ENCODE measurements at regions not wholly inside any gene's neighbourhood (a gene's known extent, or its start where the extent isn't known, plus 50 kb on each side); places are given as distances from the start of the nearest gene placed in this dataset.

DNA sequence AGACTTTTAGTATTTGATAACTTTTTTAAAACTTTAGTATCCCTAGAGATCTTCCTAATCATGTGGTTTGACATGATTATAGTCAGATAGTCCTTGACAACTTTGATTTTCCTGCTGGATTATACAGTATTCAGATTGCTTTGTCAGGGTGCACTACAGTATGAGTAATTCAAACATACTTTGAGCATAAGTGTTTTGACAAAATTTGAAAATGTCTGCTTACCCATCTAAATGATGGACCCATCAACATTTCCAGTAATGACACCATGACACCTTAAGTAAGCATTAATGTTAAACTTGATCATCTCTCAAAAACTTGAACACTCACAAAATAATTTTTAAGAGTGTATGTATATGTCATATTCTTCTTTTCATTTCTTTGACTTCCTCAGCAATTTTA is 514.5 kb upstream of the SMIM31 start:
- Histone ChIP-seq H3K27ac (ENCODE audit: low read length) (no peak overlapping the region), H3K79me2 (replicated peaks; ENCODE audit: insufficient read depth, low read length) (no peaks in the 10 kb centered on the region), H3K9ac (ENCODE audit: low read length) (no peak overlapping the region), H3K4me2 (ENCODE audit: low read length) (no peak overlapping the region), H2AFZ (ENCODE audit: low read depth, low read length) (no peak overlapping the region), H3K4me3 (ENCODE audit: low read length) (no peak overlapping the region), H3K36me3 (ENCODE audit: insufficient read depth, low read length) (no peaks in the 10 kb centered on the region), H3F3A (ENCODE audit: insufficient read depth, low read length, poor library complexity, severe bottlenecking) (peaks cover 12% of the 10 kb centered on the region), H4K20me1 (ENCODE audit: insufficient read depth) (no peaks in the 10 kb centered on the region), H3K27me3 (ENCODE audit: insufficient read depth, low read depth, low read length) (no peaks in the 10 kb centered on the region), H3K9me3 (ENCODE audit: low read length) (no peaks in the 10 kb centered on the region), H3K9me2 (ENCODE audit: insufficient read depth, low read length) (no peaks in the 10 kb centered on the region)
- TF ChIP-seq, protein P1, sequence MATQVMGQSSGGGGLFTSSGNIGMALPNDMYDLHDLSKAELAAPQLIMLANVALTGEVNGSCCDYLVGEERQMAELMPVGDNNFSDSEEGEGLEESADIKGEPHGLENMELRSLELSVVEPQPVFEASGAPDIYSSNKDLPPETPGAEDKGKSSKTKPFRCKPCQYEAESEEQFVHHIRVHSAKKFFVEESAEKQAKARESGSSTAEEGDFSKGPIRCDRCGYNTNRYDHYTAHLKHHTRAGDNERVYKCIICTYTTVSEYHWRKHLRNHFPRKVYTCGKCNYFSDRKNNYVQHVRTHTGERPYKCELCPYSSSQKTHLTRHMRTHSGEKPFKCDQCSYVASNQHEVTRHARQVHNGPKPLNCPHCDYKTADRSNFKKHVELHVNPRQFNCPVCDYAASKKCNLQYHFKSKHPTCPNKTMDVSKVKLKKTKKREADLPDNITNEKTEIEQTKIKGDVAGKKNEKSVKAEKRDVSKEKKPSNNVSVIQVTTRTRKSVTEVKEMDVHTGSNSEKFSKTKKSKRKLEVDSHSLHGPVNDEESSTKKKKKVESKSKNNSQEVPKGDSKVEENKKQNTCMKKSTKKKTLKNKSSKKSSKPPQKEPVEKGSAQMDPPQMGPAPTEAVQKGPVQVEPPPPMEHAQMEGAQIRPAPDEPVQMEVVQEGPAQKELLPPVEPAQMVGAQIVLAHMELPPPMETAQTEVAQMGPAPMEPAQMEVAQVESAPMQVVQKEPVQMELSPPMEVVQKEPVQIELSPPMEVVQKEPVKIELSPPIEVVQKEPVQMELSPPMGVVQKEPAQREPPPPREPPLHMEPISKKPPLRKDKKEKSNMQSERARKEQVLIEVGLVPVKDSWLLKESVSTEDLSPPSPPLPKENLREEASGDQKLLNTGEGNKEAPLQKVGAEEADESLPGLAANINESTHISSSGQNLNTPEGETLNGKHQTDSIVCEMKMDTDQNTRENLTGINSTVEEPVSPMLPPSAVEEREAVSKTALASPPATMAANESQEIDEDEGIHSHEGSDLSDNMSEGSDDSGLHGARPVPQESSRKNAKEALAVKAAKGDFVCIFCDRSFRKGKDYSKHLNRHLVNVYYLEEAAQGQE (IDR thresholded peaks at IDR 0.05; ENCODE audit: borderline replicate concordance) = no peak
- TF ChIP-seq RAD21 (conservative IDR thresholded peaks at IDR 0.05) = no peak
- TF ChIP-seq, protein P2, sequence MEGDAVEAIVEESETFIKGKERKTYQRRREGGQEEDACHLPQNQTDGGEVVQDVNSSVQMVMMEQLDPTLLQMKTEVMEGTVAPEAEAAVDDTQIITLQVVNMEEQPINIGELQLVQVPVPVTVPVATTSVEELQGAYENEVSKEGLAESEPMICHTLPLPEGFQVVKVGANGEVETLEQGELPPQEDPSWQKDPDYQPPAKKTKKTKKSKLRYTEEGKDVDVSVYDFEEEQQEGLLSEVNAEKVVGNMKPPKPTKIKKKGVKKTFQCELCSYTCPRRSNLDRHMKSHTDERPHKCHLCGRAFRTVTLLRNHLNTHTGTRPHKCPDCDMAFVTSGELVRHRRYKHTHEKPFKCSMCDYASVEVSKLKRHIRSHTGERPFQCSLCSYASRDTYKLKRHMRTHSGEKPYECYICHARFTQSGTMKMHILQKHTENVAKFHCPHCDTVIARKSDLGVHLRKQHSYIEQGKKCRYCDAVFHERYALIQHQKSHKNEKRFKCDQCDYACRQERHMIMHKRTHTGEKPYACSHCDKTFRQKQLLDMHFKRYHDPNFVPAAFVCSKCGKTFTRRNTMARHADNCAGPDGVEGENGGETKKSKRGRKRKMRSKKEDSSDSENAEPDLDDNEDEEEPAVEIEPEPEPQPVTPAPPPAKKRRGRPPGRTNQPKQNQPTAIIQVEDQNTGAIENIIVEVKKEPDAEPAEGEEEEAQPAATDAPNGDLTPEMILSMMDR (IDR thresholded peaks at IDR 0.05; ENCODE audit: poor library complexity, severe bottlenecking) = no peak
- TF ChIP-seq EZH2 (IDR thresholded peaks at IDR 0.05; ENCODE audit: borderline replicate concordance, insufficient read depth, low read length, poor library complexity, severe bottlenecking) = no peak
- peak; percentile 90 for TF ChIP-seq EP300 (conservative IDR thresholded peaks at IDR 0.05; ENCODE audit: poor library complexity, severe bottlenecking)
- no peak for TF ChIP-seq SMC3 (conservative IDR thresholded peaks at IDR 0.05; ENCODE audit: poor library complexity)
- peak; percentile 70 for TF ChIP-seq POLR2AphosphoS5 (IDR thresholded peaks at IDR 0.05)
- TF ChIP-seq TAF1 (IDR thresholded peaks at IDR 0.05; ENCODE audit: low read depth) = no peak

DNA sequence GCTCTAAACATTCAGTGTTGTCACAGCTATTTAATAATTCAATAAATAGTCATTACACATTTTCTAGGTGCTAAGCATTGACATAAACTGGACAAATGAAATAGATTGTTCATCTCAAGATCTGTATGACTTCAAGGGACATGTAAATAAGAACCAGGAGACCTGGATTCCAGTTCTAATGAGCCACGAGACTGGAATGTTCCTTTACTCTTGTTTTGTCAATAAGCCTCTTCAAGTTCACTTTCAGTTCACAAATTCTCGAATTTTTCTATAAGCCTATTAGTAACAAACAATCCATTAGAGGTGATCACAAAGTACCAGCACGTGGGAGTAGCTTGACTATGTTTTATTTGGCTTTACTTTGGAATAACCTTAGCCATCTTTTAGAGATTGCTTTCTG is 514.0 kb upstream of the SMIM31 start:
- Histone ChIP-seq H3F3A (ENCODE audit: insufficient read depth, low read length, poor library complexity, severe bottlenecking) (peaks cover 12% of the 10 kb centered on the region), H4K20me1 (ENCODE audit: insufficient read depth) (no peaks in the 10 kb centered on the region), H3K9ac (ENCODE audit: low read length) (no peak overlapping the region), H3K9me3 (ENCODE audit: low read length) (no peaks in the 10 kb centered on the region), H3K79me2 (replicated peaks; ENCODE audit: insufficient read depth, low read length) (no peaks in the 10 kb centered on the region), H3K36me3 (ENCODE audit: insufficient read depth, low read length) (no peaks in the 10 kb centered on the region), H3K4me3 (ENCODE audit: low read length) (no peak overlapping the region), H3K27me3 (ENCODE audit: insufficient read depth, low read depth, low read length) (no peaks in the 10 kb centered on the region), H3K4me2 (ENCODE audit: low read length) (no peak overlapping the region), H2AFZ (ENCODE audit: low read depth, low read length) (no peak overlapping the region), H3K9me2 (ENCODE audit: insufficient read depth, low read length) (no peaks in the 10 kb centered on the region), H3K27ac (ENCODE audit: low read length) (no peak overlapping the region)
- TF ChIP-seq SMC3 (conservative IDR thresholded peaks at IDR 0.05; ENCODE audit: poor library complexity) (no peak), RAD21 (conservative IDR thresholded peaks at IDR 0.05) (no peak)

DNA sequence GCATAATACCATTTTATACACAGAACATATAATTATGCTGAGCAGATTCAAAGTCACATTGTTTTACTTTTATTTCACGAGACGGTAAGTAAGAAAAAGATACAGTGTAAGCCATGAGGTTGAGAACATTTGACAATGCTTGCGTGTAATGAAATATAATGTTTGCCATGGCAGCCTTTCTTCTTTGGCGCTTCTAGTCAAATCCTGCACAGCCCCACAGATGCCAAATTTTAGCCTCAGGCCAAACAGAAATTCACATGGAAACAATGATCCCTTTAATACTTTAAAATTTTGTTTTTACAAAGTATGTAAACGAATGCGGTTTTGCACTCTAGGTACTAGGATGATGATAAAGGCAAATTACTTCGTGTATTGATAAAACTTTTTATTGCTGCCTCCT is 502.7 kb upstream of the SMIM31 start:
- Histone ChIP-seq H3K27ac (ENCODE audit: low read length) (no peak overlapping the region), H3K27me3 (ENCODE audit: insufficient read depth, low read depth, low read length) (no peaks in the 10 kb centered on the region), H3K9me2 (ENCODE audit: insufficient read depth, low read length) (no peaks in the 10 kb centered on the region), H3K36me3 (ENCODE audit: insufficient read depth, low read length) (no peaks in the 10 kb centered on the region), H4K20me1 (ENCODE audit: insufficient read depth) (no peaks in the 10 kb centered on the region), H3F3A (ENCODE audit: insufficient read depth, low read length, poor library complexity, severe bottlenecking) (no peaks in the 10 kb centered on the region), H3K4me2 (ENCODE audit: low read length) (no peak overlapping the region), H3K79me2 (replicated peaks; ENCODE audit: insufficient read depth, low read length) (no peaks in the 10 kb centered on the region), H3K9me3 (ENCODE audit: low read length) (no peaks in the 10 kb centered on the region), H2AFZ (ENCODE audit: low read depth, low read length) (no peak overlapping the region), H3K4me3 (ENCODE audit: low read length) (no peak overlapping the region), H3K9ac (ENCODE audit: low read length) (no peak overlapping the region)
- TF ChIP-seq, protein P1 (IDR thresholded peaks at IDR 0.05; ENCODE audit: borderline replicate concordance) = no peak
